ENCODE measurements at regions not wholly inside any gene's neighbourhood (a gene's known extent, or its start where the extent isn't known, plus 50 kb on each side); places are given as distances from the start of the nearest gene placed in this dataset.

GRCh38 chr6:150751296-150751695, 114.2 kb upstream of the MTHFD1L start:
- TF ChIP-seq CTCF (IDR thresholded peaks at IDR 0.05), result no peak
- TF ChIP-seq POLR2A (IDR thresholded peaks at IDR 0.05), result no peak
- no peak for TF ChIP-seq POLR2AphosphoS5 (IDR thresholded peaks at IDR 0.05; ENCODE audit: insufficient read depth in 1 of 2, low read depth in 1 of 2)

Measured in vagina (tissue), 2 donors.